Smooth muscle cell (in vitro differentiated cells): ENCODE measurements at regions not wholly inside any gene's neighbourhood (a gene's known extent, or its start where the extent isn't known, plus 50 kb on each side); places are given as distances from the start of the nearest gene placed in this dataset.
A peak's percentile ranks its signal among the peaks of the same experiment; 100 is the strongest.

ENCODE experiments used
- DNase-seq: peaks from one replicate; lab custom pipeline; 2025; ENCODE audit not compliant: unreplicated experiment; lab: John Stamatoyannopoulos, UW
- H2AFZ ChIP-seq: fragments of 200-600 bp; sonication (generic); 2 replicates; pipeline ENCODE4 v1.6.0; 2016; ENCODE audit warnings: antibody characterized with exemption, low read depth, mild to moderate bottlenecking
- H3F3A ChIP-seq: fragments of 200-600 bp; sonication (generic); 2 replicates; pipeline ENCODE4 v1.6.0; 2017; ENCODE audit warnings: antibody characterized with exemption, low read depth
- H3K27ac ChIP-seq: fragments of 200-600 bp; sonication (generic); 2 replicates; pipeline ENCODE4 v1.5.1; 2016; ENCODE audit warnings: low read depth, mild to moderate bottlenecking
- H3K27me3 ChIP-seq: fragments of 200-600 bp; sonication (generic); 2 replicates; pipeline ENCODE4 v1.6.1; 2016; ENCODE audit warnings: low read depth, mild to moderate bottlenecking
- H3K36me3 ChIP-seq: fragments of 200-600 bp; sonication (generic); 2 replicates; pipeline ENCODE4 v1.5.1; 2016; ENCODE audit warnings: low read depth
- H3K4me1 ChIP-seq: fragments of 200-600 bp; sonication (generic); 2 replicates; pipeline ENCODE4 v1.5.1; 2016; ENCODE audit warnings: low read depth
- H3K4me2 ChIP-seq: fragments of 200-600 bp; sonication (generic); 2 replicates; pipeline ENCODE4 v1.6.0; 2016; ENCODE audit warnings: mild to moderate bottlenecking
- H3K4me3 ChIP-seq: fragments of 200-600 bp; sonication (generic); 2 replicates; pipeline ENCODE4 v1.5.1; 2016; ENCODE audit warnings: mild to moderate bottlenecking
- H3K79me2 ChIP-seq: fragments of 200-600 bp; sonication (generic); 2 replicates; pipeline ENCODE4 v1.6.0; 2016; ENCODE audit warnings: low read depth, mild to moderate bottlenecking
- H3K9ac ChIP-seq: fragments of 200-600 bp; sonication (generic); 2 replicates; pipeline ENCODE4 v1.6.0; 2016; ENCODE audit warnings: low read depth
- H3K9me3 ChIP-seq: fragments of 200-600 bp; sonication (generic); replicated peaks from 2 replicates; pipeline ENCODE4 v1.5.1; 2016; ENCODE audit warnings: low read depth
- H4K20me1 ChIP-seq: fragments of 200-600 bp; sonication (generic); 2 replicates; pipeline ENCODE4 v1.6.0; 2016; ENCODE audit warnings: low read depth
- CTCF ChIP-seq: fragments of 200-600 bp; sonication (generic); IDR thresholded peaks from 2 replicates; pipeline ENCODE4 v1.5.1; 2017; ENCODE audit warnings: borderline replicate concordance, mild to moderate bottlenecking, antibody characterized with exemption; ENCODE audit not compliant: insufficient read depth, poor library complexity, severe bottlenecking
- WGBS: methylation state at CpG from one replicate; pipeline ENCODE4 v1.1.7; 2016; ENCODE audit warnings: low lambda C conversion rate; 5-methylcytosine and 5-hydroxymethylcytosine counted together

- Histone ChIP-seq H3K4me3 (no peak overlapping the region), H3K27me3 (no peaks in the 10 kb centered on the region), H3K9ac (no peak overlapping the region), H3K4me2 (peak overlapping the region; percentile 27), H3K36me3 (no peaks in the 10 kb centered on the region), H3F3A (peaks cover 5% of the 10 kb centered on the region), H3K79me2 (no peaks in the 10 kb centered on the region), H2AFZ (no peak overlapping the region), H3K4me1 (no peaks in the 10 kb centered on the region), H3K27ac (peak overlapping the region; percentile 66), H3K9me3 (no peaks in the 10 kb centered on the region), H4K20me1 (no peaks in the 10 kb centered on the region)
- no peak for TF ChIP-seq CTCF
- WGBS: 37% methylated on average over 6 of the region's 6 CpGs
- no peak for DNase-seq
These were observed 123.2 kb upstream of the LNX1 start for GRCh38 chr4:53714236-53715140.

GRCh38 chr4:53713767-53714166, 122.5 kb upstream of the LNX1 start:
- Histone ChIP-seq H4K20me1 (no peaks in the 10 kb centered on the region), H3F3A (peaks cover 5% of the 10 kb centered on the region), H3K36me3 (no peaks in the 10 kb centered on the region), H3K9ac (no peak overlapping the region), H2AFZ (no peak overlapping the region), H3K27ac (no peak overlapping the region), H3K4me2 (no peak overlapping the region), H3K79me2 (no peaks in the 10 kb centered on the region), H3K9me3 (no peaks in the 10 kb centered on the region), H3K4me1 (no peaks in the 10 kb centered on the region), H3K4me3 (no peak overlapping the region), H3K27me3 (no peaks in the 10 kb centered on the region)
- TF ChIP-seq CTCF: no peak
- DNase-seq: no peak

- Histone ChIP-seq H3K4me2 (no peak overlapping the region), H4K20me1 (no peaks in the 10 kb centered on the region), H3K27me3 (no peaks in the 10 kb centered on the region), H3F3A (peaks cover 5% of the 10 kb centered on the region), H3K4me1 (no peaks in the 10 kb centered on the region), H2AFZ (no peak overlapping the region), H3K9ac (no peak overlapping the region), H3K9me3 (no peaks in the 10 kb centered on the region), H3K79me2 (no peaks in the 10 kb centered on the region), H3K27ac (no peak overlapping the region), H3K4me3 (no peak overlapping the region), H3K36me3 (no peaks in the 10 kb centered on the region)
- no peak for TF ChIP-seq CTCF
- no peak for DNase-seq
- WGBS: 48% methylated on average over 3 of the region's 3 CpGs
These were observed 122.0 kb upstream of the LNX1 start for GRCh38 chr4:53713296-53713695.
